Endothelial cell of umbilical vein (primary cell): ENCODE measurements at regions not wholly inside any gene's neighbourhood (a gene's known extent, or its start where the extent isn't known, plus 50 kb on each side); places are given as distances from the start of the nearest gene placed in this dataset.

Source experiments
- BruUV-seq: library from RNA; stranded (reverse); fragments of 400-500 nt; replicated peaks from 2 replicates; lab custom pipeline; 2021; lab: Mats Ljungman, UMichigan
- CTCF ChIA-PET: fragments of 300-600, 350-600 bp; sonication (Branson Sonifier 250); formaldehyde crosslinking; loops from one replicate; lab custom pipeline; 2021; ENCODE audit warnings: antibody characterized with exemption, inconsistent platforms; lab: Charles Lee
- POLR2A ChIA-PET: fragments of 300-600, 350-600 bp; sonication (Branson Sonifier 250); formaldehyde crosslinking; loops from one replicate; lab custom pipeline; 2021; ENCODE audit warnings: antibody characterized with exemption, inconsistent platforms; lab: Charles Lee
- DNase-seq: peaks from one replicate; pipeline ENCODE4 v3.0.0-alpha.2; 2011; ENCODE audit warnings: low read depth, low spot score
- FAIRE-seq: peaks from 2 replicates; lab custom pipeline; 2011; peaks lifted over from hg19 to GRCh38; lab: Jason Lieb, UNC
- H2AFZ ChIP-seq: 2 replicates; pipeline ENCODE4 v1.6.0; 2012; ENCODE audit warnings: low read depth, low read length, control low read depth, inconsistent platforms
- H3K27ac ChIP-seq: 2 replicates; pipeline ENCODE4 v1.5.1; 2011; ENCODE audit warnings: low read depth, mild to moderate bottlenecking, control low read depth, low read length, moderate library complexity; ENCODE audit not compliant: insufficient read depth
- H3K27me3 ChIP-seq, 2 experiments: 2 replicates each; pipeline versions ENCODE4 v1.6.0 to v1.6.1; 2011; ENCODE audit warnings: low read length in 2 of 2, mixed read lengths in 1 of 2; ENCODE audit not compliant: control insufficient read depth in 2 of 2, insufficient read depth in 2 of 2
- H3K36me3 ChIP-seq, 2 experiments: 2 replicates in 1 of 2; 3 replicates in 1 of 2; pipeline ENCODE4 v1.5.1; 2011; ENCODE audit warnings: low read length in 2 of 2, mild to moderate bottlenecking in 1 of 2, moderate library complexity in 1 of 2; ENCODE audit not compliant: control insufficient read depth in 2 of 2, insufficient read depth in 2 of 2; ENCODE audit errors: extremely low read depth in 1 of 2
- H3K4me1 ChIP-seq: 3 replicates; pipeline ENCODE4 v1.5.1; 2011; ENCODE audit warnings: mild to moderate bottlenecking, low read length; ENCODE audit not compliant: control insufficient read depth, insufficient read depth; ENCODE audit errors: extremely low read depth
- H3K4me2 ChIP-seq: 2 replicates; pipeline ENCODE4 v1.6.1; 2011; ENCODE audit warnings: low read length, control low read depth, mixed read lengths; ENCODE audit not compliant: insufficient read depth
- H3K4me3 ChIP-seq, 3 experiments: fragments of 200-600 bp in 1 of 3; sonication (generic), shearing (Covaris generic) in 1 of 3; replicated peaks in 1 of 3; 2 replicates each; pipeline ENCODE4 v1.5.1; 2011 to 2016; ENCODE audit warnings: control low read depth in 3 of 3, low read length in 3 of 3, mild to moderate bottlenecking in 2 of 3, inconsistent platforms in 1 of 3, low read depth in 1 of 3, moderate library complexity in 1 of 3; ENCODE audit not compliant: insufficient read depth in 1 of 3
- H3K79me2 ChIP-seq: 2 replicates; pipeline ENCODE4 v1.6.0; 2012; ENCODE audit warnings: low read length, inconsistent platforms; ENCODE audit not compliant: control insufficient read depth, insufficient read depth
- H3K9ac ChIP-seq: replicated peaks from 2 replicates; pipeline ENCODE3; 2011; ENCODE audit warnings: low read length, control low read depth; ENCODE audit not compliant: insufficient read depth; ENCODE audit errors: extremely low read depth
- H3K9me1 ChIP-seq: replicated peaks from 3 replicates; pipeline ENCODE4 v1.6.0; 2011; ENCODE audit warnings: mild to moderate bottlenecking, low read length; ENCODE audit not compliant: control insufficient read depth, insufficient read depth; ENCODE audit errors: extremely low read depth
- H3K9me3 ChIP-seq: replicated peaks from 2 replicates; pipeline ENCODE4 v1.5.1; 2012; ENCODE audit warnings: low read length, inconsistent platforms; ENCODE audit not compliant: control insufficient read depth, insufficient read depth
- H4K20me1 ChIP-seq: replicated peaks from 2 replicates; pipeline ENCODE3; 2011; ENCODE audit warnings: mild to moderate bottlenecking, low read length; ENCODE audit not compliant: control insufficient read depth, insufficient read depth; ENCODE audit errors: extremely low read depth
- EZH2 ChIP-seq: IDR thresholded peaks from 2 replicates; pipeline ENCODE4 v1.6.1; 2012; ENCODE audit warnings: borderline replicate concordance, low read depth, mild to moderate bottlenecking, moderate library complexity, low read length, inconsistent platforms; ENCODE audit not compliant: severe bottlenecking
- FOS ChIP-seq: IDR thresholded peaks from 2 replicates; pipeline ENCODE4 v1.6.1; 2011; ENCODE audit warnings: mild to moderate bottlenecking, low read length, moderate library complexity, borderline replicate concordance; ENCODE audit not compliant: insufficient read depth
- GATA2 ChIP-seq: IDR thresholded peaks from 2 replicates; pipeline ENCODE4 v1.7.0; 2011; ENCODE audit warnings: low read depth, mild to moderate bottlenecking, moderate library complexity, mixed read lengths, low read length; ENCODE audit not compliant: insufficient read length, insufficient read depth
- JUN ChIP-seq: IDR thresholded peaks from 2 replicates; pipeline ENCODE4 v1.6.1; 2011; ENCODE audit warnings: borderline replicate concordance, low read depth; ENCODE audit not compliant: insufficient read length, insufficient read depth
- MYC ChIP-seq: IDR thresholded peaks from one replicate; pipeline ENCODE4 v1.6.1; 2011; ENCODE audit warnings: mild to moderate bottlenecking, low read depth, low read length
- POLR2A ChIP-seq: IDR thresholded peaks from 2 replicates; pipeline ENCODE4 v1.6.1; 2012; ENCODE audit warnings: low read depth, mild to moderate bottlenecking, control low read depth, low read length
- POLR2AphosphoS5 ChIP-seq: IDR thresholded peaks from 2 replicates; pipeline ENCODE4 v1.6.1; 2012; ENCODE audit warnings: low read depth, mild to moderate bottlenecking, control low read depth, low read length, moderate library complexity; ENCODE audit not compliant: insufficient read depth
- dilution Hi-C: fragments of 300-500 bp; cut with MboI; formaldehyde crosslinking; loops from one replicate; pipeline ENCODE4 v1.15.0; 2019; ENCODE audit warnings: low sequenced_read_pairs; ENCODE audit not compliant: extremely low pct_ligation_motif_present
- intact Hi-C: fragments of 100-400 bp; cut with micrococcal nuclease; formaldehyde crosslinking; loops from one replicate; pipeline ENCODE4 v1.10.0; 2022
- TF ChIP-seq, protein P1 (sequence below): IDR thresholded peaks from 2 replicates; pipeline ENCODE4 v1.6.1; 2011; ENCODE audit not compliant: insufficient read depth, insufficient read length
- TF ChIP-seq, protein P2 (sequence below), 2 donors: IDR thresholded peaks; 1 replicate in 1 of 2; 2 replicates in 1 of 2; pipeline ENCODE4 v1.5.1; 2011; ENCODE audit warnings: low read length in 2 of 2, mild to moderate bottlenecking in 2 of 2, moderate library complexity in 2 of 2, control low read depth in 1 of 2, inconsistent platforms in 1 of 2, low read depth in 1 of 2; ENCODE audit not compliant: insufficient read depth in 1 of 2; ENCODE audit errors: extremely low read depth in 1 of 2

DNA sequence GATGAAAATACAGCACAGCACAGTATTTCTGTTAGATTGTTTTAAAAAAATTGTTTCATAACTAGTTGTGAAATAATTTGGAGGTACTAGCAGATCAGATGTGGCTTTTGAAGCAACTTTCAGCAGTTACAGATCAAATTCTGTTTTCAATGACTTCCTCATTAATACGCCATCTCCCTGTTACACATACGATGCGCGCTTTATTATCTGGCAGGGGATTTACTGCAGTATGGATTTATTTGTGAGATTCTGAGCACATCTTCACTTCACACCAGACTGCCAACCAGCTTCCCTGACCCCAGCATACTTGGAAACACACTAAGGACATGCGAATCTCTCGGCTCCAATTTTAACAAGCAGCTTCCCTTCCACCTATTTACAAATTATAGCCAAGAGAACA is 235.5 kb upstream of the DIAPH2 start:
- H2AFZ ChIP-seq, result no peak overlapping the region
- no peaks in the 10 kb centered on the region for H3K9me1 ChIP-seq
- no peak for TF ChIP-seq POLR2AphosphoS5
- TF ChIP-seq, protein P1, sequence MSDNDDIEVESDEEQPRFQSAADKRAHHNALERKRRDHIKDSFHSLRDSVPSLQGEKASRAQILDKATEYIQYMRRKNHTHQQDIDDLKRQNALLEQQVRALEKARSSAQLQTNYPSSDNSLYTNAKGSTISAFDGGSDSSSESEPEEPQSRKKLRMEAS, result no peak
- no peak for TF ChIP-seq EZH2
- TF ChIP-seq MYC, result no peak
- TF ChIP-seq POLR2A, result no peak
- TF ChIP-seq JUN, result no peak
- TF ChIP-seq GATA2, result no peak
- no peak for TF ChIP-seq FOS
- TF ChIP-seq, protein P2, sequence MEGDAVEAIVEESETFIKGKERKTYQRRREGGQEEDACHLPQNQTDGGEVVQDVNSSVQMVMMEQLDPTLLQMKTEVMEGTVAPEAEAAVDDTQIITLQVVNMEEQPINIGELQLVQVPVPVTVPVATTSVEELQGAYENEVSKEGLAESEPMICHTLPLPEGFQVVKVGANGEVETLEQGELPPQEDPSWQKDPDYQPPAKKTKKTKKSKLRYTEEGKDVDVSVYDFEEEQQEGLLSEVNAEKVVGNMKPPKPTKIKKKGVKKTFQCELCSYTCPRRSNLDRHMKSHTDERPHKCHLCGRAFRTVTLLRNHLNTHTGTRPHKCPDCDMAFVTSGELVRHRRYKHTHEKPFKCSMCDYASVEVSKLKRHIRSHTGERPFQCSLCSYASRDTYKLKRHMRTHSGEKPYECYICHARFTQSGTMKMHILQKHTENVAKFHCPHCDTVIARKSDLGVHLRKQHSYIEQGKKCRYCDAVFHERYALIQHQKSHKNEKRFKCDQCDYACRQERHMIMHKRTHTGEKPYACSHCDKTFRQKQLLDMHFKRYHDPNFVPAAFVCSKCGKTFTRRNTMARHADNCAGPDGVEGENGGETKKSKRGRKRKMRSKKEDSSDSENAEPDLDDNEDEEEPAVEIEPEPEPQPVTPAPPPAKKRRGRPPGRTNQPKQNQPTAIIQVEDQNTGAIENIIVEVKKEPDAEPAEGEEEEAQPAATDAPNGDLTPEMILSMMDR (IDR thresholded peaks at IDR 0.05; ENCODE audit: extremely low read depth in 1 of 2, insufficient read depth in 1 of 2, low read depth in 1 of 2, low read length in 2 of 2), result no peak
- H4K20me1 ChIP-seq, result no peaks in the 10 kb centered on the region
- no peaks in the 10 kb centered on the region for H3K27me3 ChIP-seq
- no peaks in the 10 kb centered on the region for H3K79me2 ChIP-seq
- dilution Hi-C loops (no loop called here), intact Hi-C loops (no loop called here)
- FAIRE-seq (no peak), DNase-seq (no peak)
- peaks cover 9% of the 10 kb centered on the region for H3K4me1 ChIP-seq
- no peak overlapping the region for H3K9ac ChIP-seq
- POLR2A ChIA-PET, result no interaction called here
- BruUV-seq, result no TSS peak
- no peak overlapping the region for H3K4me3 ChIP-seq
- no peak overlapping the region for H3K27ac ChIP-seq
- H3K4me2 ChIP-seq, result no peak overlapping the region
- H3K36me3 ChIP-seq, result no peaks in the 10 kb centered on the region
- CTCF ChIA-PET, result no interaction called here
- no peaks in the 10 kb centered on the region for H3K9me3 ChIP-seq
